H9 (cell line): ENCODE measurements at regions not wholly inside any gene's neighbourhood (a gene's known extent, or its start where the extent isn't known, plus 50 kb on each side); places are given as distances from the start of the nearest gene placed in this dataset.

ENCODE experiments used
- DNase-seq: peaks from one replicate; pipeline ENCODE4 v3.0.0-alpha.2; 2017
- H2AFZ ChIP-seq: one replicate; pipeline ENCODE4 v1.6.1; 2013; ENCODE audit warnings: mild to moderate bottlenecking, low read length, control low read depth, moderate library complexity
- H2AK5ac ChIP-seq: 2 replicates; pipeline ENCODE4 v1.6.1; 2013; ENCODE audit warnings: low read length, control low read depth, mixed read lengths; ENCODE audit not compliant: insufficient read length
- H2BK120ac ChIP-seq: one replicate; pipeline ENCODE4 v1.6.1; 2013; ENCODE audit warnings: low read depth, mild to moderate bottlenecking, low read length, control low read depth, inconsistent platforms; ENCODE audit not compliant: poor library complexity, severe bottlenecking
- H2BK12ac ChIP-seq: 2 replicates; pipeline ENCODE4 v1.6.1; 2013; ENCODE audit warnings: low read length, control low read depth, mixed read lengths, low read depth; ENCODE audit not compliant: insufficient read length
- H2BK15ac ChIP-seq: 2 replicates; pipeline ENCODE4 v1.6.1; 2013; ENCODE audit warnings: low read depth, low read length, control low read depth
- H2BK20ac ChIP-seq: one replicate; pipeline ENCODE4 v1.6.1; 2013; ENCODE audit warnings: low read depth, mild to moderate bottlenecking, low read length, control low read depth, inconsistent platforms; ENCODE audit not compliant: poor library complexity, severe bottlenecking
- H2BK5ac ChIP-seq: 2 replicates; pipeline ENCODE4 v1.6.1; 2013; ENCODE audit warnings: low read length, control low read depth, mixed read lengths; ENCODE audit not compliant: insufficient read length
- H3K14ac ChIP-seq: 2 replicates; pipeline ENCODE4 v1.6.1; 2013; ENCODE audit warnings: low read length, control low read depth; ENCODE audit not compliant: insufficient read depth
- H3K18ac ChIP-seq: 2 replicates; pipeline ENCODE4 v1.6.1; 2013; ENCODE audit warnings: low read depth, mild to moderate bottlenecking, mixed read lengths, low read length, control low read depth; ENCODE audit not compliant: insufficient read length
- H3K23ac ChIP-seq: 2 replicates; pipeline ENCODE4 v1.6.1; 2013; ENCODE audit warnings: low read length, control low read depth, mixed read lengths, low read depth; ENCODE audit not compliant: insufficient read length
- H3K23me2 ChIP-seq: 2 replicates; pipeline ENCODE4 v1.6.1; 2013; ENCODE audit warnings: low read depth, mild to moderate bottlenecking, mixed read lengths, low read length, control low read depth; ENCODE audit not compliant: insufficient read length, poor library complexity, severe bottlenecking
- H3K27ac ChIP-seq: 2 replicates; pipeline ENCODE4 v1.5.1; 2013; ENCODE audit warnings: low read length, control low read depth, mixed read lengths, low read depth; ENCODE audit not compliant: insufficient read length
- H3K27me3 ChIP-seq: 2 replicates; pipeline ENCODE4 v1.6.1; 2013; ENCODE audit warnings: low read length, control low read depth, inconsistent platforms; ENCODE audit not compliant: insufficient read depth
- H3K4ac ChIP-seq: 2 replicates; pipeline ENCODE4 v1.6.1; 2013; ENCODE audit warnings: low read depth, mild to moderate bottlenecking, control low read depth, inconsistent platforms, low read length, moderate library complexity
- H3K4me1 ChIP-seq: 2 replicates; pipeline ENCODE4 v1.6.1; 2013; ENCODE audit warnings: low read length, control low read depth, inconsistent platforms; ENCODE audit not compliant: insufficient read depth
- H3K4me2 ChIP-seq: 2 replicates; pipeline ENCODE4 v1.6.1; 2013; ENCODE audit warnings: low read length, control low read depth, mixed read lengths; ENCODE audit not compliant: insufficient read length, insufficient read depth
- H3K56ac ChIP-seq: 2 replicates; pipeline ENCODE4 v1.6.1; 2013; ENCODE audit warnings: low read depth, mild to moderate bottlenecking, mixed read lengths, low read length, control low read depth; ENCODE audit not compliant: insufficient read length
- H3K79me1 ChIP-seq: 2 replicates; pipeline ENCODE4 v1.6.1; 2013; ENCODE audit warnings: low read depth, mild to moderate bottlenecking, moderate library complexity, low read length, control low read depth, inconsistent platforms; ENCODE audit not compliant: insufficient read depth, poor library complexity, severe bottlenecking
- H3K79me2 ChIP-seq: 2 replicates; pipeline ENCODE4 v1.6.1; 2013; ENCODE audit warnings: low read length, control low read depth, inconsistent platforms; ENCODE audit not compliant: insufficient read depth
- H3K9ac ChIP-seq: 2 replicates; pipeline ENCODE4 v1.6.1; 2013; ENCODE audit warnings: low read length, control low read depth, mixed read lengths; ENCODE audit not compliant: insufficient read length; ENCODE audit errors: extremely low read depth
- H3K9me3 ChIP-seq: one replicate; pipeline ENCODE4 v1.6.1; 2013; ENCODE audit warnings: low read depth, low read length, inconsistent platforms; ENCODE audit not compliant: control insufficient read depth
- H3T11ph ChIP-seq: one replicate; pipeline ENCODE4 v1.6.1; 2013; ENCODE audit warnings: mild to moderate bottlenecking, low read length, control low read depth, inconsistent platforms
- H4K20me1 ChIP-seq: one replicate; pipeline ENCODE4 v1.6.1; 2013; ENCODE audit not compliant: control insufficient read depth, insufficient read length, insufficient read depth
- H4K5ac ChIP-seq: 2 replicates; pipeline ENCODE4 v1.6.1; 2013; ENCODE audit warnings: low read depth, mild to moderate bottlenecking, mixed read lengths, low read length, control low read depth; ENCODE audit not compliant: insufficient read length
- H4K8ac ChIP-seq: replicated peaks from 2 replicates; pipeline ENCODE4 v1.6.1; 2013; ENCODE audit warnings: low read length, control low read depth, mixed read lengths, low read depth; ENCODE audit not compliant: insufficient read length
- H4K91ac ChIP-seq: 2 replicates; pipeline ENCODE4 v1.6.1; 2013; ENCODE audit warnings: low read depth, mild to moderate bottlenecking, moderate library complexity, mixed read lengths, low read length, control low read depth; ENCODE audit not compliant: insufficient read length
- H3K27ac Mint-ChIP-seq, 3 experiments: 2 replicates in 2 of 3; 3 replicates in 1 of 3; pipeline ENCODE4 v1.8.0; 2020 to 2021; ENCODE audit warnings: mixed read lengths in 3 of 3, mild to moderate bottlenecking in 1 of 3, moderate library complexity in 1 of 3
- H3K27me3 Mint-ChIP-seq: 2 replicates; pipeline ENCODE4 v1.8.0; 2021; ENCODE audit warnings: low read depth, mild to moderate bottlenecking, moderate library complexity, mixed read lengths
- H3K36me3 Mint-ChIP-seq, 3 experiments: 2 replicates in 2 of 3; 3 replicates in 1 of 3; pipeline ENCODE4 v1.8.0; 2020 to 2021; ENCODE audit warnings: low read depth in 3 of 3, mixed read lengths in 3 of 3; ENCODE audit not compliant: insufficient read depth in 1 of 3
- H3K4me1 Mint-ChIP-seq, 2 experiments: 2 replicates each; pipeline ENCODE4 v1.8.0; 2020; ENCODE audit warnings: mixed read lengths in 2 of 2
- H3K4me3 Mint-ChIP-seq, 2 experiments: 2 replicates in 1 of 2; 3 replicates in 1 of 2; pipeline ENCODE4 v1.8.0; 2020 to 2021; ENCODE audit warnings: mild to moderate bottlenecking in 2 of 2, mixed read lengths in 2 of 2, moderate library complexity in 1 of 2
- H3K9me3 Mint-ChIP-seq, 2 experiments: 2 replicates in 1 of 2; 3 replicates in 1 of 2; pipeline ENCODE4 v1.8.0; 2020; ENCODE audit warnings: mild to moderate bottlenecking in 2 of 2, mixed read lengths in 2 of 2, moderate library complexity in 1 of 2
- WGBS: extraction: QIAGEN DNeasy Blood & Tissue Kit; methylation state at CpG from one replicate; pipeline ENCODE4 v1.1.7; 2013; ENCODE audit warnings: missing lambda C conversion rate, low lambda C conversion rate, mixed read lengths; ENCODE audit not compliant: insufficient read length; ENCODE audit errors: extremely low coverage; 5-methylcytosine and 5-hydroxymethylcytosine counted together
- TF ChIP-seq, protein P1 (sequence below): fragments of 200-600 bp; sonication (generic); conservative IDR thresholded peaks from 3 replicates; pipeline ENCODE4 v1.8.0; 2021; ENCODE audit warnings: antibody characterized with exemption, mild to moderate bottlenecking

DNA sequence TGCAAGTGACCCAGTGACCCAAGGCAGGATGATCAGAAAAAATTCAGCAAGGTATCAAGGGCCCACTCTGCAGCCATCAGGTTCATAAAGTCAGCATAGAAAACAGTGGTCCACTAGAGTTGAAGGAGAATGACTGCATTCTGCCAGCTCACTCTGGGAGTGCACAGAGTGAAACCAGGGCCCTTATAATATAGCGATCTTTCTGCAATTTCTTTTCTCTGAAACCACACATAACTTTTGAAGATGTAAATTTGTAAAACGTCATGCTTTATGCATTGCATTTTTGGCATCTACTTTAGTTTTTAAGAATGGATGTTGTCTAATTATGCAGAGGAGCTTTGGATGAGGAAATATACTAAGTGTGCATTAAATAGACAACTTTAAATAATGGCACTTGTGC lies 225.0 kb upstream of the SMIM21 start:
- H4K91ac ChIP-seq: no peak overlapping the region
- DNase-seq: no peak
- H4K20me1 ChIP-seq: no peaks in the 10 kb centered on the region
- no peak overlapping the region for H3T11ph ChIP-seq
- no peak overlapping the region for H4K8ac ChIP-seq
- Mint-ChIP-seq H3K4me3 (no peak overlapping the region), H3K4me1 (peaks cover 34 to 35% of the 10 kb centered on the region in 2 experiments), H3K27me3 (no peaks in the 10 kb centered on the region; the same call in 1 of the 2 replicates), H3K36me3 (no peaks in the 10 kb centered on the region; a peak in 1 of 7 replicates), H3K27ac (no peak overlapping the region), H3K9me3 (peaks cover 0 to 1% of the 10 kb centered on the region in 2 experiments; a peak in 1 of 5 replicates)
- H3K18ac ChIP-seq: no peak overlapping the region
- no peaks in the 10 kb centered on the region for H3K27me3 ChIP-seq
- H3K4ac ChIP-seq: no peak overlapping the region
- H3K79me2 ChIP-seq: no peaks in the 10 kb centered on the region
- H2BK12ac ChIP-seq: no peak overlapping the region
- H3K4me1 ChIP-seq: peaks cover 8% of the 10 kb centered on the region; the same call in 1 of the 2 replicates
- no peak overlapping the region for H3K23ac ChIP-seq
- H4K5ac ChIP-seq: no peak overlapping the region
- no CpG with 5 or more reads among the region's 2 CpGs for WGBS
- no peak overlapping the region for H2AFZ ChIP-seq
- H2BK120ac ChIP-seq: no peak overlapping the region
- no peak overlapping the region for H3K4me2 ChIP-seq
- no peak overlapping the region for H2AK5ac ChIP-seq
- H2BK15ac ChIP-seq: no peak overlapping the region
- TF ChIP-seq, protein P1, sequence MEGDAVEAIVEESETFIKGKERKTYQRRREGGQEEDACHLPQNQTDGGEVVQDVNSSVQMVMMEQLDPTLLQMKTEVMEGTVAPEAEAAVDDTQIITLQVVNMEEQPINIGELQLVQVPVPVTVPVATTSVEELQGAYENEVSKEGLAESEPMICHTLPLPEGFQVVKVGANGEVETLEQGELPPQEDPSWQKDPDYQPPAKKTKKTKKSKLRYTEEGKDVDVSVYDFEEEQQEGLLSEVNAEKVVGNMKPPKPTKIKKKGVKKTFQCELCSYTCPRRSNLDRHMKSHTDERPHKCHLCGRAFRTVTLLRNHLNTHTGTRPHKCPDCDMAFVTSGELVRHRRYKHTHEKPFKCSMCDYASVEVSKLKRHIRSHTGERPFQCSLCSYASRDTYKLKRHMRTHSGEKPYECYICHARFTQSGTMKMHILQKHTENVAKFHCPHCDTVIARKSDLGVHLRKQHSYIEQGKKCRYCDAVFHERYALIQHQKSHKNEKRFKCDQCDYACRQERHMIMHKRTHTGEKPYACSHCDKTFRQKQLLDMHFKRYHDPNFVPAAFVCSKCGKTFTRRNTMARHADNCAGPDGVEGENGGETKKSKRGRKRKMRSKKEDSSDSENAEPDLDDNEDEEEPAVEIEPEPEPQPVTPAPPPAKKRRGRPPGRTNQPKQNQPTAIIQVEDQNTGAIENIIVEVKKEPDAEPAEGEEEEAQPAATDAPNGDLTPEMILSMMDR: no peak
- no peak overlapping the region for H3K27ac ChIP-seq
- H3K9me3 ChIP-seq: no peaks in the 10 kb centered on the region
- H2BK20ac ChIP-seq: no peak overlapping the region
- no peaks in the 10 kb centered on the region for H3K79me1 ChIP-seq
- H3K23me2 ChIP-seq: no peaks in the 10 kb centered on the region
- H3K9ac ChIP-seq: no peak overlapping the region
- no peak overlapping the region for H3K14ac ChIP-seq
- no peak overlapping the region for H3K56ac ChIP-seq
- H2BK5ac ChIP-seq: no peak overlapping the region
